ENCODE measurements at regions not wholly inside any gene's neighbourhood (a gene's known extent, or its start where the extent isn't known, plus 50 kb on each side); places are given as distances from the start of the nearest gene placed in this dataset.
"Not testable (repeated sequence)": the region's sequence is repeated elsewhere in the genome, so short reads cannot be mapped to it uniquely, and the experiment has no call there.

DNA sequence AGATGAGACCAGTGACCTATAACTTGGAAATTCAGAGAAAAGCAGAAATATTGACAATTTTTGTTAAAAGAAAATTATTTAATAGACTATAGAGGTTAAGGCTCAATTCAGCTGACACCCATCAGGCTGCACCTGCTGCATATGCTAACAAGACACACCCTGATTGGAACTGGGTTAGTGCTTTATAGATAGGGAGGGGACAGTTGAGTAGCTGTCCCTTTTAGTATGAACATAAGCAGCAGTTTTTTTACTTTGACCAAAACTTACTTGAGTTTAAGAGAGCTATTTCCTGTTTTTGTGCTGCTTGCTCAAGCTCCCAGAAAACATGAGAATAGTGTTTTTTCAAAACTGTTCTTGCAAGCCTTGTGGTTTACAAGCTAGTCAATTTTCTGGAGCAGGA is 292.6 kb downstream of the LRRC3B start:
- Mint-ChIP-seq H3K27ac (no peak overlapping the region), H3K27me3 (no peaks in the 10 kb centered on the region), H3K4me3 (no peak overlapping the region), H3K36me3 (no peaks in the 10 kb centered on the region), H3K9me3 (peaks cover 14% of the 10 kb centered on the region), H3K4me1 (ENCODE audit: low read depth) (no peaks in the 10 kb centered on the region)
- no peak for DNase-seq
- intact Hi-C loops (cut with micrococcal nuclease) = no loop called here
- POLR2A ChIA-PET = no interaction called here
- CTCF ChIA-PET = no interaction called here

DNA sequence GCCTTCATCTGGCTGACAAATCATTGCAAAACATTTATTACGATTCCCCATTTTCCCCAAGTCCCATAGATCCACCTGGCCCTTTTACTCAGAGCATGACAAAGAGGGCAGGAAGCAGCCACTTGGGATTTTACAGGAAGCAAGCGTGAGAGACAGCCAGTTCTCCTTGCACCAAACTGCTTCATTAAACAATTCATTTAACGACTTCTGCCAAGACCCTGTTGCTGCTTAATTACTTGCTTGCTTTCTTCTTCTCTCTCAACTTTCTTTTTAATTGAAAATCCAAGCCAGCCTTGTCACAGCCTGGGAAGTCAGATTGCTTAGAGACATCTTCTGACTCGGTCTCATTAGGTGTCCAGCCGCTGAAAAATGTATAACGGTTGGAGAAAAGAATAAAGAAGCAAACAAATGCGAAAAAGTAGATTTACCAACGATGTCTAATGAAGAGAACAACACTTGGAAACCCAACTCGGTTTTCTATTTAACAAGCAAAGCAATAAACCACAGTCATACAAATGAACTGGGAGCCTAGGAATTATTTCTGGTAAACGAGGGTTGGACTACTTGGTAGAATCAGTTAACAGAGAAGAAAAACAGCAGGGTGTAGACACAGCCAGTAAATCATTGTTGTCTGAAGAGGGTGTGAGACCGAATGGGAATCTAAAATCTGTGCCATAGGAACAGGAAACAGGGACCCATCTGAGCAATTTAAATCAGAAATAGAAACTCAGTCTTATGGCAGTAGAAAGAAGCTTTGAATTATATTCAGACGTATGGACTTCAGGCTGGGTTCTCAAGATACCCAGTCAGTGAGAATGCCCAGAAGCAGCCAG is 298.3 kb downstream of the LRRC3B start:
- Mint-ChIP-seq H3K27ac (no peak overlapping the region), H3K27me3 (no peaks in the 10 kb centered on the region), H3K36me3 (no peaks in the 10 kb centered on the region), H3K4me1 (ENCODE audit: low read depth) (no peaks in the 10 kb centered on the region), H3K9me3 (peaks cover 8% of the 10 kb centered on the region), H3K4me3 (no peak overlapping the region)
- no peak for DNase-seq
- ChIA-PET POLR2A (no interaction called here), CTCF (no interaction called here)
- intact Hi-C loops (cut with micrococcal nuclease) = no loop called here

- ChIA-PET CTCF (no interaction called here), POLR2A (no interaction called here)
- Mint-ChIP-seq H3K36me3 (no peaks in the 10 kb centered on the region), H3K27ac (no peak overlapping the region), H3K27me3 (no peaks in the 10 kb centered on the region), H3K9me3 (peaks cover 4% of the 10 kb centered on the region), H3K4me1 (ENCODE audit: low read depth) (no peaks in the 10 kb centered on the region), H3K4me3 (no peak overlapping the region)
- DNase-seq = no peak
- intact Hi-C loops (cut with micrococcal nuclease) = no loop called here
Measured at GRCh38 chr3:26931896-26932295, 309.3 kb downstream of the LRRC3B start.

DNA sequence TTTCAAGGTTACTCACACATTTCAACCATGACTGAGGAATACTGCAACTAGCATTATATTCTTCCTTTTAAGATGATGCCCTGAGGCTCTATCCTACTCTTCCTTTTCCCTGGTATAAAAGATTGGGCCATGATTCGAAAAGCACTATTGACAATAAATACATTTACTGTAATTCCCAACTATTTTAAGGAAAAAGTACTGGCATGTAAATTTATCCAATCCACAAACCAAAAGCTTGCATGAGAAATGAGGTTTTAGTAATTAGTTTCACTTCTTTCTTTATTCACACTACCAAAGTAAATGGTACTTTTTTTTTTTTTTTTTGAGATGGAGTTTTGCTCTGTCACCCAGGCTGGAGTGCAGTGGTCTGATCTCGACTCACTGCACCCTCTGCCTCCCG is 310.2 kb downstream of the LRRC3B start:
- intact Hi-C loops (cut with micrococcal nuclease) = no loop called here
- Mint-ChIP-seq H3K27ac (no peak overlapping the region), H3K36me3 (no peaks in the 10 kb centered on the region), H3K4me3 (no peak overlapping the region), H3K4me1 (ENCODE audit: low read depth) (no peaks in the 10 kb centered on the region), H3K27me3 (no peaks in the 10 kb centered on the region), H3K9me3 (peaks cover 4% of the 10 kb centered on the region)
- DNase-seq = no peak
- POLR2A ChIA-PET = no interaction called here
- CTCF ChIA-PET = no interaction called here

DNA sequence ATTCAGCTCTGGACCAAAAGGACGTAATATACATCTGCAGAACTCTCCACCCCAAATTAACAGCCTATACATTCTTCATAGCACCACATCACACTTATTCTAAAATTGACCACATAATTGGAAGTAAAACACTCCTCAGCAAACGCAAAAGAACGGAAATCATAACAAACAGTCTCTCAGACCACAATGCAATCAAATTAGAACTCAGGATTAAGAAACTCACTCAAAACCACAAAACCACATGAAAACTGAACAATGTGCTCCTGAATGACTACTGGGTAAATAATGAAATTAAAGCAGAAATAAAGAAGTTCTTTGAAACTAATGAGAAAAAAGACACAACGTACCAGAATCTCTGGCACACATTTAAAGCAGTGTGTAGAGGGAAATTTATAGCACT is 322.9 kb downstream of the LRRC3B start:
- H3K4me1 Mint-ChIP-seq (ENCODE audit: low read depth); POLR2A ChIA-PET; H3K36me3 Mint-ChIP-seq; H3K27me3 Mint-ChIP-seq; H3K27ac Mint-ChIP-seq; intact Hi-C loops (cut with micrococcal nuclease); DNase-seq; CTCF ChIA-PET; H3K4me3 Mint-ChIP-seq: not testable (repeated sequence)
- H3K9me3 Mint-ChIP-seq = peaks cover 15% of the 10 kb centered on the region

DNA sequence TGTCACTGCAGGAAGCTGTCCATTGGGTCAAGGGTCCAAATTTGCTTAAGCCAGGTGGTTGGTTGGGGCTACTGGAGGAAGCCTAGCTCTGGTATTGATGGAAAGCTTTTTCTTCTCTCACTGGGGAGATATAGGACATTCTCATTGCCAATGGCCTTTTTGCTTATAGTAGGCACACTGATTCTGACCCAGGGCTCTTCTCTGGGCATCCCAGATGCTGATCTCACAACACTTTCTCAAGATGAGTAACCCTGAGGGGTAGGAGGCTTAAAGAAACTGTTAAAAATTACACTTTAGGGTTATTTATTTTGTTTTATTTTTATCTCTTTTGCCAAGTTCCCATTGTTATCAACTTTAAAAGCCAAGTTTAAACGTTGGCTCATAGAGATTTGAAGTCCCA is 337.8 kb downstream of the LRRC3B start:
- Mint-ChIP-seq H3K36me3 (no peaks in the 10 kb centered on the region), H3K27me3 (no peaks in the 10 kb centered on the region), H3K4me1 (ENCODE audit: low read depth) (no peaks in the 10 kb centered on the region), H3K4me3 (no peak overlapping the region), H3K9me3 (peaks cover 10% of the 10 kb centered on the region), H3K27ac (no peak overlapping the region)
- no peak for DNase-seq
- POLR2A ChIA-PET = no interaction called here
- intact Hi-C loops (cut with micrococcal nuclease) = no loop called here
- CTCF ChIA-PET = no interaction called here

DNA sequence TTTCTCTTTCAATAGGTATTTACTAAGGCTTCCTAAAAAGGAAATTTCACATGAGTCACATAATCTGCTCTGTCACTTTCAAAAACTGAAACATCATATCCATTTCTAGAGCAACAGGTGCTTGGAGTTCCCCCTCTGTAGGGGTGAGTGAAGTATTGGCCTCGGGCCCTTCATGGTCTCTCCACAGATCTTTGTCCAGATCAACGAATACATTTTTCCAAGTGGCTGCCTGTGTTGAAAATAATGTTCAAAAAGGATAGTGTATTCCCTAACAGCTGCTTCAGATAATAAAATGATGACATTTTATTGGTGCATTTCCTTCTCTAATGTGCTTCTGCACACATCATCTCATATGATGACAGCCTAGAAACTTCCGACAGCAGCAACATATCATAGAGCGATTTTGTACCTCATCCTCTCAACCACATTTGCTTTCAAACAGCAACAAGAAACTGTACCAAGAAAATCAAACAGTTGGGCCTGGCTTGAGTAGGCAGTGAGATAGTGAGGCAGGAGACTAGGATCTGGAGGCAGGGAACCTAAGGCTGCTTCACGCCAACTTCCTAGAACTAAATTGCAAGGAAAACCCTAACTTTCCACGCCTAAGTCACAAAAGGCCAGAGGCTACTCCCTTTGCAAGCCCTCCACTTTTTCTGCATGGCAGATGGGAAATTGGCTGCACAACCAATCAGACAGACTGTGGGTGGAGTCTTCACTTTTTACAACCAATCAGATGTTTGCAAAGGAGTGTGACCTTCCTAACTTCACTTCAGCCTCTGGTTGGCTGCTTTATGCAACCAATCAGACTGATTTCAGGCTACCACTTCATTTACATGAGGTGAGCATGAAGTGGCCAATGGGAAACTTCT is 340.2 kb downstream of the LRRC3B start:
- Mint-ChIP-seq H3K4me1 (ENCODE audit: low read depth) (no peaks in the 10 kb centered on the region), H3K4me3 (no peak overlapping the region), H3K9me3 (peaks cover 9% of the 10 kb centered on the region), H3K27me3 (no peaks in the 10 kb centered on the region), H3K36me3 (no peaks in the 10 kb centered on the region), H3K27ac (no peak overlapping the region)
- ChIA-PET POLR2A (no interaction called here), CTCF (no interaction called here)
- no peak for DNase-seq
- intact Hi-C loops (cut with micrococcal nuclease) = no loop called here

GRCh38 chr3:26963361-26963743 is 340.8 kb downstream of the LRRC3B start:
- DNase-seq = no peak
- CTCF ChIA-PET = no interaction called here
- peaks cover 9% of the 10 kb centered on the region for H3K9me3 Mint-ChIP-seq
- no peak overlapping the region for H3K4me3 Mint-ChIP-seq
- POLR2A ChIA-PET = no interaction called here
- intact Hi-C loops (cut with micrococcal nuclease) = no loop called here
- no peaks in the 10 kb centered on the region for H3K36me3 Mint-ChIP-seq
- H3K27ac Mint-ChIP-seq = no peak overlapping the region
- no peaks in the 10 kb centered on the region for H3K4me1 Mint-ChIP-seq (ENCODE audit: low read depth)
- no peaks in the 10 kb centered on the region for H3K27me3 Mint-ChIP-seq

DNA sequence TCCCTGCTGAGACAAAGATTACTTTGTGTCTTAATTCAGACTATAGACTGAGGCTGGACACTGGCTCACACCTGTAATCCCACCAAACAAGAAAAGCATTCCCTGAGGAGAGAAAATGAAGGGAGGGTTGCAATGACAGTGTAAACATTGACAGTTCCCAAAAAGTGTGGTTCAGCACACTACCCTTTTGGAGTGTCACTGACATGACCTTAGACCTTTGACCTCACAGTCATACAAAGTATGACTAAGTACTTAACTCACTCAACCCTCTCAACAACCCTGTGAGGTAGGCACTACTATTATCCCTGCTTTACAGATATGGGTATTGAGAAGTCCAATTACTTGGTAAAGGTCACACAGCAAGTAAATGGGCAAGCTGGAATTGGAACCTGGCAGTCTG is 341.7 kb downstream of the LRRC3B start:
- Mint-ChIP-seq H3K4me3 (no peak overlapping the region), H3K27me3 (no peaks in the 10 kb centered on the region), H3K27ac (no peak overlapping the region), H3K4me1 (ENCODE audit: low read depth) (no peaks in the 10 kb centered on the region), H3K9me3 (peaks cover 9% of the 10 kb centered on the region), H3K36me3 (no peaks in the 10 kb centered on the region)
- no peak for DNase-seq
- POLR2A ChIA-PET = no interaction called here
- intact Hi-C loops (cut with micrococcal nuclease) = no loop called here
- CTCF ChIA-PET = no interaction called here

- ChIA-PET POLR2A (no interaction called here), CTCF (no interaction called here)
- intact Hi-C loops (cut with micrococcal nuclease) = no loop called here
- Mint-ChIP-seq H3K4me1 (ENCODE audit: low read depth) (no peaks in the 10 kb centered on the region), H3K36me3 (no peaks in the 10 kb centered on the region), H3K27ac (no peak overlapping the region), H3K27me3 (no peaks in the 10 kb centered on the region), H3K9me3 (peaks cover 9% of the 10 kb centered on the region), H3K4me3 (no peak overlapping the region)
- no peak for DNase-seq
Measured at GRCh38 chr3:26964836-26965235, 342.3 kb downstream of the LRRC3B start.

DNA sequence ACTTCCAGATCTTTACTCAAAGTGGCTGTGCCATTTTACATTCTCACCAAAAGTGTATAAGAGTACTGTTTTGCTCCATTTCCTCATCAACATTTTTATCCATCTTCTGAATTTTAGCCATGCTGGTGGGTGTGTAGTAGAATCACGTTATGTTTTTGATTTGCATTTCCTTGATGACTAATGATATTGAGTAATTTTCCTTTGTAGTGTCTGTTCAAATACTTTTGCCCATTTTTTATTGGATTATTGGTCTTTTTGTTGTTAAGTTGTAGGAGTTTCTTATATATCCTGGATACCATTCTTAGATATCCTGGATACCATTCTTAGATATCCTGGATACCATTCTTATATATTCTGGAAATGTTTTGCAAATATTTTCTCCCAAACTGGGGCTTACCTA is 344.9 kb downstream of the LRRC3B start:
- peaks cover 9% of the 10 kb centered on the region for H3K9me3 Mint-ChIP-seq
- H3K4me1 Mint-ChIP-seq (ENCODE audit: low read depth) = no peaks in the 10 kb centered on the region
- CTCF ChIA-PET = no interaction called here
- POLR2A ChIA-PET = no interaction called here
- intact Hi-C loops (cut with micrococcal nuclease) = no loop called here
- no peak for DNase-seq
- no peak overlapping the region for H3K27ac Mint-ChIP-seq
- H3K36me3 Mint-ChIP-seq = no peaks in the 10 kb centered on the region
- no peaks in the 10 kb centered on the region for H3K27me3 Mint-ChIP-seq
- H3K4me3 Mint-ChIP-seq = no peak overlapping the region

DNA sequence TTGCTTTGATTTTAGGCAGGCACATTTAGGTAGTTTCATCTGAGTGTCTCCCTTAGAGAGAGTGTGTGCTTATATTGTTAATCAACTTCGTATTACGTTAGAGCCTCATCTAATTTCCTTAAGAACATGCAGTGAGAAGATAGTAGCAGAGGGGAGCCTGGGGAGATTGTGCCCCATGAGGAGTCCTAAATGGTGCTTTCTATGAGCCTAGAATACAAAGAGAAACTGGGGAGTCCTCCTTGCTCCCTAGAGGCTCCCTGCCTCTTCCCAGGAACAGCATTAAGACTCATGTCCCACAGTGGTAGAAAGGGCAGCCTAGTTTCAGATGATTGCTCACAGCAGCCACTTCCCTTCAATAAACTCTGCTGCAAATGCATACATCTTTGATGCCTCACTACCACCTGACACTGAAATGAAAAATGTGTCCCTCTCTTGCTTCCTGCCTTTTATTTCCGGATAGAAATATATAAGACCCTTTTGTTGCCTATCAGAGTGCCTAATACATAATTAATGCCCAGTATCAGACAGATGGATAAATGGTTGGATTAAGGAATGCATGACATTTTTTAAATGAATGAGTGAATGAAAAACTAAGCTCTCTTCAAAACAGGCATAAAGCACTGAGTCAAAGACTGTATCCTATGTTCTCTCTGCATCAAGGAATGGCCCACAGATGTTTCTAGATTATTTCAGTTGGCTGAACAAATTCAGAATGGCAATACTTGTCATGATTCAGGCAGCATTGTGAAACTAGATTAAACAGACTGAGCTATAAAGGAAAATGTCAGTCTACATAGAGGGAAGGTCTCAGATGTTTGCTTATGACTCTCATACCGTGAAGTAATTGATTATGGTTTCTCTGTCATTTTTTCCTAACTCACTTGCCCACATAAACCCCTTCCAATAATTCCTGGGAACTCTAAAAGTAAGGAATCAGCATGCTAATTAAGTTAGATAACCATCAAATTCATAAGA is 362.1 kb downstream of the LRRC3B start:
- Mint-ChIP-seq H3K36me3 (no peaks in the 10 kb centered on the region), H3K27ac (no peak overlapping the region), H3K9me3 (no peaks in the 10 kb centered on the region), H3K27me3 (no peaks in the 10 kb centered on the region), H3K4me3 (no peak overlapping the region), H3K4me1 (ENCODE audit: low read depth) (no peaks in the 10 kb centered on the region)
- ChIA-PET CTCF (no interaction called here), POLR2A (no interaction called here)
- DNase-seq = no peak
- intact Hi-C loops (cut with micrococcal nuclease) = no loop called here
